Putamen (tissue), 1 donor: ENCODE measurements at regions not wholly inside any gene's neighbourhood (a gene's known extent, or its start where the extent isn't known, plus 50 kb on each side); places are given as distances from the start of the nearest gene placed in this dataset.

Experiments used
- DNase-seq: peaks from one replicate; pipeline ENCODE4 v3.0.0-alpha.2; 2016; ENCODE audit warnings: low spot score

GRCh38 chr1:56072310-56072709 is 507.1 kb downstream of the PLPP3 start:
- no peak for DNase-seq

DNA sequence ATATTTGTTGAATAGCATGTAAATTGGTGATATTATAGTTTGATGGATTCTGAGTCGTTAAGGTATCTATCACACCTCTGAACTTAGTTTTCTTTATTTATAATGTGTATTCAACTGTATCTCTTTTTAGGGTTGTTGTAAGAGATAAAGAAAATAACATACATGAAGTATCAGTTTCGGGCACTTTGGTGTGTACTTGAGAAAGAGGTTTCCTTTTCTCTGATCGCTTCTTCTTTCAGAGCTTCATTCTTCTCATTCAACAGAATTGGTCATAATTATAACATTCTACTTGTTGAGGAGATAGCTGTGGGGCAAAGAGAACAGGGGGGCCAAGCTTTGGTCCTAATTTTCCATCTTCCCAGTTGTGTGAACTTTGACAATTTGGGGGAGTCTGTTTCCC is 508.0 kb downstream of the PLPP3 start:
- DNase-seq: no peak

DNA sequence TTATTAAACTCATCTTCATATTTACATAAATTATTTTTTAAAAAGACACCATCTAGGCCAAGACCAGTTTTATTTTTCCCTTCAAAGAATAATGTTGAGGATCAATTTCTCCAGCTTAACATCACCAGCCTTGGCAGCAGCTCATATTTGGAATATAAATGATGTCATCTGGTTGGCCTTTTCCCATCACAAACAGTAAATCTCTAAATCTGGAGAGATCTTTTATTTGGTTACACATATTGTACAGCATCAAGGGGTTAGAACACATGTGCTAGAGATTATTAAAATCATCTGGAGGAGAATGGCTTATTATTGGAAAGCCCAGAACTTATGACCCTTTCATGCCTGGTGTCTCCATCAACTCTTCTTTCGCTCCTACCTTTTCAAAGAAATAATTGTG is 508.8 kb downstream of the PLPP3 start:
- DNase-seq: no peak

DNA sequence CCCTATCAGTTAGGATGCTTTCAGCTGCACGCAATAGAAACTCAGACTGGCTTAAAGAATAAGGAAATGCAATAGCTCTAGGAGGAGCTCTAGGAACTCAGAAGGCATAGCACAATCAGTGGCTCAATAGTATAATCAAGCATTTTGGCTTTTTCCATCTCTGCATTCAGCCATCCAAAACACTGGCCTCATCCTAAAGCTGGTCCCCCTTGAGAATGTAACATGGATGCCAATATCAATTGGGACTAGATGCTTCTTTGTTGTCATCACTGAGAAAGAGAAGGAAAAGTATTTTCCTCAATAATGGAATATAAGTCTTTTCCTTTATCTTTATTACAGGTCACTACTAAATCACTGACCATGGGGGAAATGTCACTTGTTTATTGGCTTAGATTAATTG is 509.5 kb downstream of the PLPP3 start:
- no peak for DNase-seq

DNA sequence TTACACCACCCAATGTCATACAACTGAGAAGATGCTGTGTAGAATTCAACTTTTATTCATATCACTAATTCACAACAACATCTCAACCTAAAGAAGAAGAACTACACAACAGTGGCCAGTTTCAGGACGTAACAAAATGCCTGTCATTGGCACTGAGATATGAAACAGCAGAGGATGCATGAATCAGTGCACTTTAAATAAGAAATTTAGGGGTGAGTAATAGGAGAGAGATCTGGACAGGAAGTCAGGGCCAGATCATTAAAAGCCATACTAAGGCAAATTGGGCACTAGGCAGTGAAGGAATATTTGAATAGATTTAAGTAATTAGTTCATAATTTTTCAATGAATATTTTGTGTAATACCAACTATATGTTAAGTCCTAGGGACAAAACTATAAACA is 510.5 kb downstream of the PLPP3 start:
- no peak for DNase-seq

GRCh38 chr1:56068210-56068609 is 511.2 kb downstream of the PLPP3 start:
- no peak for DNase-seq

GRCh38 chr1:56065729-56066128 is 513.6 kb downstream of the PLPP3 start:
- DNase-seq: no peak

DNA sequence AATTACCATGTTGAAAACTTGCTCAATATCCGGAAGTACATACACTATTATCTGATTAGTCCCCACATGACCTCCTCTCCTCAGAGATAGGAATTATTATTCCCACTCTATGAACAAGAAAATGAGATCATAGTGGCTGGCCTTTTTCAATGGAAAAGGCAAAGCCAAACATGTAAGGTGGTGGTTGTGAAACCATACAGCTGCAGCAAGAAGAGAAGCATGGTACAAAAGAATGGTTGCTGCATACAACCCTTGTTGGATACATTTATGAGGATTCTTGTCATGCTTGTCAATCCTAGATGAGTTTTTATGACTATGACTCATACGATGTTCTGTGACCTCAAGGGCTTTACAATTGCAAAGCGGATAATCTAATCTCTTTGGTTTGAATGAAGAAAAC is 514.7 kb downstream of the PLPP3 start:
- DNase-seq: no peak

- DNase-seq: peak; percentile 85
Observed at GRCh38 chr1:56063461-56063860, 515.9 kb downstream of the PLPP3 start.

DNA sequence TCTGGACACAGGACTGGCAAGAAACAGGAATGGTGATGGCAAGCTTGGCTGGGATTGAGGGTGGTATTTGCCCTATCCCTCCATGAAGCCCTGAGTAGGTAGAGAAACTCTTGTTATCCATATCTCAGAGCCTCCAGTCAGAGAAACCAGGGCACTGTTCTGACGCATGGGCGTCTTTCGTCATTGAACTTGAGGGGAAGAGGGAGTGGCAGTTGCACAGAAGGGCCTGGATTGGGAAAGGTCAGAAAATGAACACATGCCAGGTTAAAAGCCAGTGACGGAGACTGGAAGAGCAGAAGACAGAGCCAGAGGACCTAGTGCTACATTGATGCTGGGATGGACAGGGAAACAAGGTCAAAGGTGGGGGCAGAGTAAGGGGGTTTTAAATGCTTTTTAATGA is 516.7 kb downstream of the PLPP3 start:
- no peak for DNase-seq

DNA sequence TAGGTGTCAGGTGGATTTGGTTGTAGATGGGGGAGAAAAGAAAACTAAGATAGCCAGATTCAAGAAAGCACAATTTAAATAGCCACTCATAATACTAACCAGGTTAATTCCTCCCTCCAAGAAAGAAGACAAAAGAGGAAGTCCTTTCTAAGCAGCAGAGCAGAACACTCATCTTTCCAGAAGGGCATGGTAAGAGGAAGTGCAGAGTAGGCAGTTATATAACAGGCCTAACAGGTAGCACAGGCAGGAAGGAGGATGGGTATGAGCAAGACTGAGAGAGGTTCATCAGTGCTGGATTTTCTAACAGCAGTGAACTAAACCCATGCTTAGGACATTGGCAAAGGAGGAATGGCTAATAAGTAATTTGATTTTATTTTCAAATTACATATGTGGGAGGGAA is 517.5 kb downstream of the PLPP3 start:
- DNase-seq: no peak

GRCh38 chr1:56060906-56061305 is 518.5 kb downstream of the PLPP3 start:
- DNase-seq: no peak

- DNase-seq: no peak
Observed at GRCh38 chr1:56057466-56058405, 521.6 kb downstream of the PLPP3 start.

- no peak for DNase-seq
Observed at GRCh38 chr1:56056438-56057287, 522.7 kb downstream of the PLPP3 start.

GRCh38 chr1:56054959-56055358 is 524.4 kb downstream of the PLPP3 start:
- no peak for DNase-seq

GRCh38 chr1:56052041-56052440 is 527.3 kb downstream of the PLPP3 start:
- DNase-seq: no peak

- DNase-seq: no peak
Observed at GRCh38 chr1:56050911-56051310, 528.5 kb downstream of the PLPP3 start.

GRCh38 chr1:56045477-56045876 is 533.9 kb downstream of the PLPP3 start:
- no peak for DNase-seq

DNA sequence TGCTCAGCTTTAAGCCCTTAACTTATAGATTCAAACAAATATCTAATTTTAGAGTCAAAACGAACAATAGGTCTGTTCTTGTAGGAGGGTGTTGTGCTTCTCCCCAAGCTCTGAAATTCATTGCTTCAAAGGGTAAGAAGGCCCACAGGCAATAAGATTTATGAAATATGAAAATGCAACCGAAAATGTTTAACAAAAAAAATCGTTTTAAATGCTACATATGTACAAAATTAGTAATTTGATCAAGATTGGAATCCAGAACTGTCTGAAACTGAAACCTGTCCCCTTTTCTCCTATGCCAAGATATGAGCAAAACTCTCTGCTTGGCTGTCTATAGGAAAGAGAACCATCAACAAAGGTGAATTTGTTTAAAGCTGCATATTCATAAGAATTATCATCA is 534.3 kb downstream of the PLPP3 start:
- no peak for DNase-seq

DNA sequence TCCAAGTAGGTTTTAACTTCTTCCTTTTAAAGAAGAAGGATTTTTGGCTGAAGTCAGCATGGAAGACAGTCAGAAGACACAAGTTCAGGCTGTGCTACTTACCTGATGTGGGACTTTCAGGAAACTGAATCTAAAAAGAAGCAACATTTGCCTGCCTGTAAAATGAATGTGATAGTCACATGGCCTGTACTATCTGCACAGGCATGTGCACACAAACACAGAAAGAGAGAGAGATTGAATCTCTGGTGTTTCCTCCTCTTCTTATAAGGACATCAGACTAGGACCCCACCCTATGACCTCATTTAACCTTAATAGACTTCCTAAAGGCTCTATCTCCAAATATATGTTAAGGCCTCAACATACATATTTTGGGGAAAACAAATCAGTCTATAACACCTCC is 542.9 kb downstream of the PLPP3 start:
- no peak for DNase-seq

DNA sequence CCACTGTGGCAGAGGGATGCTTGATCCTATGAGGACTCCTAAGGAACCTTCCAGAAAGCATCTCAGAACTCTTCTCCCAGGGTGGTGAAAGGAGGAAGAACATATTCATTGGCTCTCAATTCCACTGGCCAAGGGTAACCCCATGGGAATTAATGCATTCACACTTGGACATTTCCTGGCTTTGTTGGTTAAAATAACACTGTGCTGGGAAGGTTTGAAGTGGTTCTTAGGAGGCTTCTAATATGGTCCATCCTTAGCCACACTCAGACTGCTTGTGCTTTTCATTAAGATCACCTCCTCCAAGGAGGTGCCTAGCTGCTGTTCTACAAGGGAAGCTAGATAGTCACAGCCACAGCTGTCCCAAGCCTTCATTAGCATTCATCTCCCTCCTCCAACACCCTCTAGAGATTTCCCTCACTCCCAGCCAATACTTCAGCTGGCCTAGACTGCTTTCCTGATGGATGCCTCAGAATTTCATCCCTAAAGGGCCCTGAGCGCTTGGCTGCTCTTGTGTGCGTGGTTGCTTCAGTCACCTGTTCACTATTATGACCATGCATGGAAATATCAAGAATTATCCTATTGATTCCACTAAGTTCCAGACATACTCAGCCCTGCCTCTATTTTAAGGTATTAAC is 544.4 kb downstream of the PLPP3 start:
- no peak for DNase-seq

DNA sequence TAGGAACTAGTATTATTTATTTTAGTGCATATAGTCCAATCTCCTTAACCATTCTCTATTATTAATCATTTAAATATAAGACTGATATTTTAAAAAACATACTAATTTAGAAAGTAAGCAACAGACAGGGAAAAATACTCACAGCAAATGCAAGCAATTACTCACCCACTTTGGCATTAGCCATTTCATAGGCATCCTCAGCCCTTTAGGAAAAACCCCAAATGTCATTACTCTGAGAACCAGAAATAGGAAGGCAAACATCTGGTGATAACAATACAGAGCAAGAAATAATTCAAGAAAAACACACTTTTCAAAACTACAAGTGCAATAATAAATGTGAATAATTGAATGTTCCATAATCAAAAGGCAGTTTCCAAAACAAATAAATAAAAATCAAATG is 545.1 kb downstream of the PLPP3 start:
- DNase-seq: no peak
